HepG2 (cell line): ENCODE measurements at regions not wholly inside any gene's neighbourhood (a gene's known extent, or its start where the extent isn't known, plus 50 kb on each side); places are given as distances from the start of the nearest gene placed in this dataset.

Experiments
- ATAC-seq: fragments of 200-7000 bp; cut with Tn5 transposase; 3 replicates; pipeline ENCODE4 v1.9.1; 2020; ENCODE audit warnings: mild to moderate bottlenecking, moderate library complexity
- BruUV-seq: library from RNA; stranded (reverse); fragments of 400-500 nt; replicated peaks from 2 replicates; lab custom pipeline; 2021; lab: Mats Ljungman, UMichigan
- CTCF ChIA-PET: fragments of 300-600 bp; formaldehyde crosslinking; extraction: SDS; loops from one replicate; lab custom pipeline; 2021; ENCODE audit warnings: low total read pairs, inconsistent platforms, low intra/inter-chr PET ratio; lab: Yijun Ruan, JAX
- POLR2A ChIA-PET: fragments of 350-600 bp; sonication (Branson Sonifier 250); formaldehyde crosslinking; loops from one replicate; lab custom pipeline; 2020; ENCODE audit warnings: antibody characterized with exemption, inconsistent platforms; lab: Yijun Ruan, JAX
- DNase-seq: peaks from one replicate; pipeline ENCODE4 v3.0.0-alpha.2; 2015; ENCODE audit warnings: low spot score
- FAIRE-seq: peaks from 3 replicates; lab custom pipeline; 2011; peaks lifted over from hg19 to GRCh38; lab: Jason Lieb, UNC
- H2AFZ ChIP-seq: one replicate; pipeline ENCODE4 v1.6.1; 2011; ENCODE audit warnings: low read length, inconsistent platforms
- H3K27ac ChIP-seq: fragments of 300-600 bp; 3 replicates; pipeline ENCODE4 v1.8.0; 2011; ENCODE audit warnings: mixed run types, mild to moderate bottlenecking, mixed read lengths, low read length, inconsistent platforms; ENCODE audit not compliant: insufficient read depth; ENCODE audit errors: extremely low read length
- H3K27me3 ChIP-seq, 2 experiments: fragments of 200-600 bp in 1 of 2; 2 replicates in 1 of 2; 3 replicates in 1 of 2; pipeline versions ENCODE4 v1.6.0 to v1.8.0; 2011; ENCODE audit warnings: low read length in 2 of 2, mild to moderate bottlenecking in 2 of 2, moderate library complexity in 2 of 2, inconsistent platforms in 1 of 2; ENCODE audit not compliant: insufficient read depth in 2 of 2, control insufficient read depth in 1 of 2
- H3K36me3 ChIP-seq, 2 experiments: fragments of 200-600 bp in 1 of 2; replicated peaks in 1 of 2; 2 replicates in 1 of 2; 3 replicates in 1 of 2; pipeline versions ENCODE4 v1.5.1 to v1.8.0; 2011; ENCODE audit warnings: low read length in 2 of 2, inconsistent platforms in 1 of 2; ENCODE audit not compliant: insufficient read depth in 2 of 2, control insufficient read depth in 1 of 2
- H3K4me1 ChIP-seq: 2 replicates; pipeline ENCODE4 v1.5.1; 2012; ENCODE audit warnings: low read length, inconsistent platforms; ENCODE audit not compliant: insufficient read depth
- H3K4me2 ChIP-seq: 2 replicates; pipeline ENCODE4 v1.6.0; 2011; ENCODE audit warnings: low read depth, low read length, inconsistent platforms
- H3K4me3 ChIP-seq, 3 experiments: fragments of 200-600 bp in 1 of 3; sonication (generic), shearing (Covaris generic) in 1 of 3; replicated peaks in 1 of 3; 2 replicates each; pipeline ENCODE4 v1.5.1; 2011 to 2016; ENCODE audit warnings: low read length in 3 of 3, inconsistent platforms in 2 of 3, low read depth in 2 of 3, mild to moderate bottlenecking in 2 of 3, control low read depth in 1 of 3, mixed read lengths in 1 of 3; ENCODE audit not compliant: insufficient read depth in 1 of 3
- H3K79me2 ChIP-seq: one replicate; pipeline ENCODE4 v1.6.1; 2011; ENCODE audit warnings: low read length, inconsistent platforms; ENCODE audit not compliant: insufficient read depth
- H3K9ac ChIP-seq: 2 replicates; pipeline ENCODE4 v1.6.0; 2011; ENCODE audit warnings: mild to moderate bottlenecking, low read depth, low read length, inconsistent platforms; ENCODE audit not compliant: insufficient read depth
- H3K9me3 ChIP-seq: 2 replicates; pipeline ENCODE4 v1.5.1; 2012; ENCODE audit warnings: mild to moderate bottlenecking, low read length
- H4K20me1 ChIP-seq: 2 replicates; pipeline ENCODE4 v1.6.0; 2011; ENCODE audit warnings: inconsistent platforms, mild to moderate bottlenecking, low read length, moderate library complexity; ENCODE audit not compliant: insufficient read depth
- KDM4B ChIP-seq: sonication (generic); formaldehyde crosslinking; IDR thresholded peaks from 2 replicates; pipeline ENCODE4 v1.4.0; 2020; ENCODE audit warnings: missing genetic modification reagents
- NFAT5 ChIP-seq: sonication (generic); formaldehyde crosslinking; IDR thresholded peaks from 2 replicates; pipeline ENCODE4 v1.4.0; 2020; ENCODE audit warnings: missing genetic modification reagents
- REST ChIP-seq, 2 experiments: IDR thresholded peaks; 2 replicates each; pipeline ENCODE4 v1.6.1; 2011 to 2012; ENCODE audit warnings: low read length in 2 of 2, borderline replicate concordance in 1 of 2, low read depth in 1 of 2, mild to moderate bottlenecking in 1 of 2, moderate library complexity in 1 of 2
- ZBTB46 ChIP-seq: sonication (generic); formaldehyde crosslinking; IDR thresholded peaks from 2 replicates; pipeline ENCODE4 v1.4.0; 2020; ENCODE audit warnings: mild to moderate bottlenecking, missing genetic modification reagents, borderline replicate concordance
- ZFP90 ChIP-seq: sonication (generic); formaldehyde crosslinking; IDR thresholded peaks from 2 replicates; pipeline ENCODE4 v1.8.0; 2022; ENCODE audit warnings: missing genetic modification reagents, mild to moderate bottlenecking, inconsistent platforms, borderline replicate concordance
- ZFYVE20 ChIP-seq: sonication (generic); formaldehyde crosslinking; IDR thresholded peaks from 2 replicates; pipeline ENCODE4 v1.8.0; 2023; ENCODE audit warnings: low read depth, mild to moderate bottlenecking, moderate library complexity, missing genetic modification reagents, borderline replicate concordance
- ZNF224 ChIP-seq: sonication (generic); formaldehyde crosslinking; IDR thresholded peaks from 2 replicates; pipeline ENCODE4 v1.5.0; 2020; ENCODE audit warnings: mild to moderate bottlenecking, missing genetic modification reagents
- ZNF652 ChIP-seq: IDR thresholded peaks from 2 replicates; pipeline ENCODE4 v1.6.1; 2016; ENCODE audit warnings: low read depth, borderline replicate concordance
- WGBS: methylation state at CpG from one replicate; pipeline ENCODE4 v1.1.6; 2017; ENCODE audit warnings: low lambda C conversion rate; 5-methylcytosine and 5-hydroxymethylcytosine counted together
- in situ Hi-C: cut with HindIII; loops from 2 replicates; pipeline ENCODE4 v1.10.0; 2017; ENCODE audit warnings: low pct_unique_long_range_greater_than_20kb; ENCODE audit not compliant: extremely low pct_ligation_motif_present
- intact Hi-C: fragments of 100-400 bp; cut with micrococcal nuclease; formaldehyde crosslinking; loops from one replicate; pipeline ENCODE4 v1.10.0; 2022; ENCODE audit not compliant: unreplicated experiment

DNA sequence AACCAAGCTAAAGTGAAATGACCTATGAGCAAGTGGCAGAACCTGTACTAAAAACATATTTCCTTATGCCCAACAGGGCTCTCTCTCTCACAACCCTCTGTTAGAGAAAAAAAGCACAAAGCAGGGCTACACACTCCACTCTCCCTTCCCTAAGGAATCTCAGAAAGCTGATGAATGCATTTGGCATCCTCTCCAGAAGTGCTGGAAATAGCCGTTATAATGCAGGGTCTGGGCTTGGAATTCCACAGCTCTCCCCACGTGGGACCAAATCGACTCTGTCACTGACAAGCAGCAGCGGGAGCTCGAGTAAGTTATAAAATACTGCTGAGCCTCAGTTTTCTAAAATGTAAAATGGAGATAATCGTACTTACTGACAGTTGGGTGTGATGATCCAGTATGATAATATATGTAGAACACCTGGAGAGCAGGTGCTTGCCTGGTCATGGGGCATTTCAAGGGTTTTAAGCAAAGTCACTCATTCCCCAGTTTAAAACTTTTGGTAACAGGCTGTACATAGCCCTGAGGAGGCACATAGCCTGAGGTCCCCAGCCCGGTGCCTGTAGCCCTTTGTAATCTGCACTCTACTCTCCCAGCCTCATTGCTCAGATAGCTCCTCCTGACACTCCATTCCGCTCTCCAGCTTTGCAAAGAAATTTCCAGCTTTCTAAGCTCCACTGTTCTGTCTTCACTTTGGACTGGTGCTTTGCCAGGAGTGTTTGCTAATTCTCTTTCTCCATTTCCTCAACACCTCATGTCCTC is 175.6 kb upstream of the DAB1 start:
- intact Hi-C loops: no loop called here
- Histone ChIP-seq H3K36me3 (no peaks in the 10 kb centered on the region), H3K27me3 (no peaks in the 10 kb centered on the region), H3K4me3 (no peak overlapping the region), H3K4me1 (no peaks in the 10 kb centered on the region), H3K4me2 (no peak overlapping the region), H2AFZ (no peak overlapping the region), H3K9ac (no peak overlapping the region), H3K9me3 (no peaks in the 10 kb centered on the region), H4K20me1 (no peaks in the 10 kb centered on the region), H3K27ac (no peak overlapping the region), H3K79me2 (no peaks in the 10 kb centered on the region)
- in situ Hi-C loops: no loop called here
- DNase-seq: no peak
- FAIRE-seq: no peak
- 11% methylated on average over 8 of the region's 8 CpGs for WGBS
- BruUV-seq: no TSS peak
- POLR2A ChIA-PET: no interaction called here
- CTCF ChIA-PET: no interaction called here
- TF ChIP-seq ZBTB46 (CRISPR knock-in tag) (no peak), NFAT5 (CRISPR knock-in tag) (no peak), ZFYVE20 (CRISPR knock-in tag) (no peak), ZNF652 (CRISPR knock-in tag) (no peak), KDM4B (CRISPR knock-in tag) (no peak), REST (IDR thresholded peaks at IDR 0.05; ENCODE audit: borderline replicate concordance in 1 of 2, low read depth in 1 of 2, low read length in 2 of 2) (no peak), ZNF224 (no peak), ZFP90 (CRISPR knock-in tag) (no peak)
- no peak for ATAC-seq
